ENCODE measurements at regions not wholly inside any gene's neighbourhood (a gene's known extent, or its start where the extent isn't known, plus 50 kb on each side); places are given as distances from the start of the nearest gene placed in this dataset.

DNA sequence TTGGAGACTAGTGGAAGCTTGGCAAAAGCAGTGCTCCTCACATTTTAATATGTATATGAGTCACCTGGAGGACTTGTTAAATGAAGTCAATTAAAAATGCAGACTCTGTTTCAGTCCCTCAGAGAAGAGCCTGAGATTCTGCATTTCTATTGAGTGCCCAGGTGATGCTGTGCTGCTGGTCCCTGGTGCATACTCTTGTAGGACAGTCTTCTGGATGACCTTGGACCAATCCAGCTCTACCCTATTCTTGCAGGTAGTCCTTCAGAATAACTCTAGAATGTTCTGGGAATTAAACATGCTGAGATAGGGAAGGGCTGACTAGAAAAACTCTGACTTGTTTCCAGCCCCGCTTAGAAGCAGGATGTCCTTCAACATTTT, 115.9 kb downstream of the CASP12 start:
- no peak for TF ChIP-seq EED (CRISPR knock-in tag; IDR thresholded peaks at IDR 0.05)
- no peak for TF ChIP-seq POLR2A (IDR thresholded peaks at IDR 0.05; ENCODE audit: insufficient read depth in 1 of 2, low read depth in 2 of 2, low read length in 2 of 2)
- TF ChIP-seq, protein P1, sequence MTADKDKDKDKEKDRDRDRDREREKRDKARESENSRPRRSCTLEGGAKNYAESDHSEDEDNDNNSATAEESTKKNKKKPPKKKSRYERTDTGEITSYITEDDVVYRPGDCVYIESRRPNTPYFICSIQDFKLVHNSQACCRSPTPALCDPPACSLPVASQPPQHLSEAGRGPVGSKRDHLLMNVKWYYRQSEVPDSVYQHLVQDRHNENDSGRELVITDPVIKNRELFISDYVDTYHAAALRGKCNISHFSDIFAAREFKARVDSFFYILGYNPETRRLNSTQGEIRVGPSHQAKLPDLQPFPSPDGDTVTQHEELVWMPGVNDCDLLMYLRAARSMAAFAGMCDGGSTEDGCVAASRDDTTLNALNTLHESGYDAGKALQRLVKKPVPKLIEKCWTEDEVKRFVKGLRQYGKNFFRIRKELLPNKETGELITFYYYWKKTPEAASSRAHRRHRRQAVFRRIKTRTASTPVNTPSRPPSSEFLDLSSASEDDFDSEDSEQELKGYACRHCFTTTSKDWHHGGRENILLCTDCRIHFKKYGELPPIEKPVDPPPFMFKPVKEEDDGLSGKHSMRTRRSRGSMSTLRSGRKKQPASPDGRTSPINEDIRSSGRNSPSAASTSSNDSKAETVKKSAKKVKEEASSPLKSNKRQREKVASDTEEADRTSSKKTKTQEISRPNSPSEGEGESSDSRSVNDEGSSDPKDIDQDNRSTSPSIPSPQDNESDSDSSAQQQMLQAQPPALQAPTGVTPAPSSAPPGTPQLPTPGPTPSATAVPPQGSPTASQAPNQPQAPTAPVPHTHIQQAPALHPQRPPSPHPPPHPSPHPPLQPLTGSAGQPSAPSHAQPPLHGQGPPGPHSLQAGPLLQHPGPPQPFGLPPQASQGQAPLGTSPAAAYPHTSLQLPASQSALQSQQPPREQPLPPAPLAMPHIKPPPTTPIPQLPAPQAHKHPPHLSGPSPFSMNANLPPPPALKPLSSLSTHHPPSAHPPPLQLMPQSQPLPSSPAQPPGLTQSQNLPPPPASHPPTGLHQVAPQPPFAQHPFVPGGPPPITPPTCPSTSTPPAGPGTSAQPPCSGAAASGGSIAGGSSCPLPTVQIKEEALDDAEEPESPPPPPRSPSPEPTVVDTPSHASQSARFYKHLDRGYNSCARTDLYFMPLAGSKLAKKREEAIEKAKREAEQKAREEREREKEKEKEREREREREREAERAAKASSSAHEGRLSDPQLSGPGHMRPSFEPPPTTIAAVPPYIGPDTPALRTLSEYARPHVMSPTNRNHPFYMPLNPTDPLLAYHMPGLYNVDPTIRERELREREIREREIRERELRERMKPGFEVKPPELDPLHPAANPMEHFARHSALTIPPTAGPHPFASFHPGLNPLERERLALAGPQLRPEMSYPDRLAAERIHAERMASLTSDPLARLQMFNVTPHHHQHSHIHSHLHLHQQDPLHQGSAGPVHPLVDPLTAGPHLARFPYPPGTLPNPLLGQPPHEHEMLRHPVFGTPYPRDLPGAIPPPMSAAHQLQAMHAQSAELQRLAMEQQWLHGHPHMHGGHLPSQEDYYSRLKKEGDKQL (CRISPR knock-in tag; IDR thresholded peaks at IDR 0.05; ENCODE audit: low read depth) = no peak
- no peak for TF ChIP-seq RBFOX2 (IDR thresholded peaks at IDR 0.05; ENCODE audit: low read depth, low read length)
- no peak for TF ChIP-seq ZNF207 (IDR thresholded peaks at IDR 0.05; ENCODE audit: borderline replicate concordance)
- no peak for TF ChIP-seq CHD4 (IDR thresholded peaks at IDR 0.05; ENCODE audit: borderline replicate concordance, low read length)
